Middle frontal gyrus (tissue), 1 donor: ENCODE measurements at regions not wholly inside any gene's neighbourhood (a gene's known extent, or its start where the extent isn't known, plus 50 kb on each side); places are given as distances from the start of the nearest gene placed in this dataset.
"Not testable (repeated sequence)": the region's sequence is repeated elsewhere in the genome, so short reads cannot be mapped to it uniquely, and the experiment has no call there.

Source experiments
- DNase-seq: peaks from one replicate; pipeline ENCODE4 v3.0.0-alpha.2; 2015; ENCODE audit warnings: low spot score; ENCODE audit errors: extremely low spot score

GRCh38 chr10:33039181-33039580, 81.2 kb upstream of the ITGB1 start:
- DNase-seq: no peak

- no peak for DNase-seq
Measured at GRCh38 chr10:33038672-33039071, 80.6 kb upstream of the ITGB1 start.

GRCh38 chr10:33037726-33038125, 79.7 kb upstream of the ITGB1 start:
- no peak for DNase-seq

GRCh38 chr10:33036670-33037069, 78.6 kb upstream of the ITGB1 start:
- no peak for DNase-seq

- DNase-seq: no peak
Measured at GRCh38 chr10:33035411-33035810, 77.4 kb upstream of the ITGB1 start.

- DNase-seq: no peak
Measured at GRCh38 chr10:33034931-33035330, 76.9 kb upstream of the ITGB1 start.

GRCh38 chr10:33032654-33033151, 74.7 kb upstream of the ITGB1 start:
- no peak for DNase-seq

- DNase-seq: no peak
Measured at GRCh38 chr10:33031815-33032653, 74.0 kb upstream of the ITGB1 start.

GRCh38 chr10:33031171-33031570, 73.1 kb upstream of the ITGB1 start:
- DNase-seq: no peak

GRCh38 chr10:33028515-33028914, 70.5 kb upstream of the ITGB1 start:
- not testable (repeated sequence) for DNase-seq

- no peak for DNase-seq
Measured at GRCh38 chr10:33027088-33027487, 69.1 kb upstream of the ITGB1 start.

- no peak for DNase-seq
Measured at GRCh38 chr10:33026422-33026821, 68.4 kb upstream of the ITGB1 start.

- no peak for DNase-seq
Measured at GRCh38 chr10:33025910-33026309, 67.9 kb upstream of the ITGB1 start.

- DNase-seq: no peak
Measured at GRCh38 chr10:33025039-33025438, 67.0 kb upstream of the ITGB1 start.

GRCh38 chr10:33022691-33023090, 64.7 kb upstream of the ITGB1 start:
- DNase-seq: no peak

GRCh38 chr10:33022090-33022489, 64.1 kb upstream of the ITGB1 start:
- no peak for DNase-seq

GRCh38 chr10:33016988-33017387, 59.0 kb upstream of the ITGB1 start:
- no peak for DNase-seq

GRCh38 chr10:33015761-33016547, 57.9 kb upstream of the ITGB1 start:
- no peak for DNase-seq

GRCh38 chr10:33013331-33013730, 55.3 kb upstream of the ITGB1 start:
- DNase-seq: not testable (repeated sequence)

- DNase-seq: no peak
Measured at GRCh38 chr10:33012306-33012705, 54.3 kb upstream of the ITGB1 start.

- DNase-seq: no peak
Measured at GRCh38 chr10:33010132-33011037, 52.4 kb upstream of the ITGB1 start.
